Activated B cell treated with CpG ODN at 0.5 μM for 24 hours (primary cell): ENCODE measurements at regions not wholly inside any gene's neighbourhood (a gene's known extent, or its start where the extent isn't known, plus 50 kb on each side); places are given as distances from the start of the nearest gene placed in this dataset.

Experiments
- ATAC-seq: fragments of 200-7000 bp; cut with Tn5 transposase; one replicate; pipeline ENCODE4 v1.10.0; 2021; ENCODE audit warnings: low read depth, mild to moderate bottlenecking, moderate library complexity
- CTCF ChIA-PET: fragments of 350-600 bp; sonication (Branson Sonifier 250); formaldehyde crosslinking; loops from one replicate; lab custom pipeline; 2021; ENCODE audit warnings: antibody characterized with exemption; lab: Charles Lee
- POLR2A ChIA-PET: fragments of 350-600 bp; sonication (Branson Sonifier 250); formaldehyde crosslinking; loops from one replicate; lab custom pipeline; 2021; ENCODE audit warnings: antibody characterized with exemption; lab: Charles Lee
- DNase-seq: peaks from one replicate; pipeline ENCODE4 v3.0.0; 2022
- H3K27ac Mint-ChIP-seq: one replicate; pipeline ENCODE4 v1.8.0; 2020; ENCODE audit warnings: mixed read lengths
- H3K27me3 Mint-ChIP-seq: one replicate; pipeline ENCODE4 v1.8.0; 2021; ENCODE audit warnings: mixed read lengths
- H3K36me3 Mint-ChIP-seq: one replicate; pipeline ENCODE4 v1.8.0; 2021; ENCODE audit warnings: low read depth, mixed read lengths
- H3K4me1 Mint-ChIP-seq: one replicate; pipeline ENCODE4 v1.8.0; 2021; ENCODE audit warnings: mixed read lengths
- H3K4me3 Mint-ChIP-seq: one replicate; pipeline ENCODE4 v1.8.0; 2020; ENCODE audit warnings: mild to moderate bottlenecking, mixed read lengths
- H3K9me3 Mint-ChIP-seq: one replicate; pipeline ENCODE4 v1.8.0; 2020; ENCODE audit warnings: mixed read lengths
- CTCF ChIP-seq: fragments of 200-600 bp; IDR thresholded peaks from one replicate; pipeline ENCODE4 v1.8.0; 2022; ENCODE audit warnings: antibody characterized with exemption, mild to moderate bottlenecking
- intact Hi-C: fragments of 100-400 bp; cut with micrococcal nuclease; formaldehyde crosslinking; loops from one replicate; pipeline ENCODE4 v1.15.1; 2024

GRCh38 chr5:124591583-124591982 lies 154.9 kb downstream of the ZNF608 start:
- Mint-ChIP-seq H3K27me3 (no peaks in the 10 kb centered on the region), H3K36me3 (no peaks in the 10 kb centered on the region), H3K9me3 (no peaks in the 10 kb centered on the region), H3K27ac (no peak overlapping the region), H3K4me1 (peaks cover under 1% of the 10 kb centered on the region), H3K4me3 (no peak overlapping the region)
- ChIA-PET CTCF (no interaction called here), POLR2A (interaction anchor here (0.5 kb wide), 1 partner anchor 155 kb away, joined by 3 read pairs; the partner anchor contains the start of gene ZNF608)
- no peak for ATAC-seq
- no peak for DNase-seq
- intact Hi-C loops: no loop called here
- TF ChIP-seq CTCF: no peak

DNA sequence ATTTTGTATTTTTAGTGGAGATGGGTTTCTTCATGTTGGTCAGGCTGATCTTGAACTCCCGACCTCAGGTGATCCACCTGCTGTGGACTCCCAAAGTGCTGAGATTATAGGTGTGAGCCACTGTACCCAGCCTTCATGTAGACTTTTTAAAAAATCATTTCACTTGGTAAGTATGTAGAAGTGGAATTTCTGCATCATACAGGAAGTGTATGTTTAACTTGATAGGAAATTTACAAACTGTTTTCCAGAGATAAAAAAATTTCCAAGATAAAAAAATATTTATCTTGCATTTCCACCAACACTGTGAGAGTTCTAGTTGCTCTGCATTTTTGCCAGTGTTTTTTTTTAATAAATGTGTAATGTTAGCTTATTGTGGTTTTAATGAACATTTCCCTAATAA lies 155.8 kb downstream of the ZNF608 start:
- H3K36me3 Mint-ChIP-seq: no peaks in the 10 kb centered on the region
- no peak for TF ChIP-seq CTCF
- intact Hi-C loops: no loop called here
- no peaks in the 10 kb centered on the region for H3K9me3 Mint-ChIP-seq
- peaks cover 4% of the 10 kb centered on the region for H3K4me1 Mint-ChIP-seq
- H3K27ac Mint-ChIP-seq: no peak overlapping the region
- ATAC-seq (no peak), DNase-seq (no peak)
- ChIA-PET CTCF (no interaction called here), POLR2A (no interaction called here)
- H3K27me3 Mint-ChIP-seq: no peaks in the 10 kb centered on the region
- no peak overlapping the region for H3K4me3 Mint-ChIP-seq

GRCh38 chr5:124587280-124587679 lies 159.2 kb downstream of the ZNF608 start:
- Mint-ChIP-seq H3K4me1 (peaks cover 36% of the 10 kb centered on the region), H3K27me3 (no peaks in the 10 kb centered on the region), H3K36me3 (no peaks in the 10 kb centered on the region), H3K4me3 (no peak overlapping the region), H3K9me3 (no peaks in the 10 kb centered on the region), H3K27ac (no peak overlapping the region)
- intact Hi-C loops: no loop called here
- TF ChIP-seq CTCF: no peak
- ATAC-seq (no peak), DNase-seq (no peak)
- ChIA-PET CTCF (no interaction called here), POLR2A (no interaction called here)

DNA sequence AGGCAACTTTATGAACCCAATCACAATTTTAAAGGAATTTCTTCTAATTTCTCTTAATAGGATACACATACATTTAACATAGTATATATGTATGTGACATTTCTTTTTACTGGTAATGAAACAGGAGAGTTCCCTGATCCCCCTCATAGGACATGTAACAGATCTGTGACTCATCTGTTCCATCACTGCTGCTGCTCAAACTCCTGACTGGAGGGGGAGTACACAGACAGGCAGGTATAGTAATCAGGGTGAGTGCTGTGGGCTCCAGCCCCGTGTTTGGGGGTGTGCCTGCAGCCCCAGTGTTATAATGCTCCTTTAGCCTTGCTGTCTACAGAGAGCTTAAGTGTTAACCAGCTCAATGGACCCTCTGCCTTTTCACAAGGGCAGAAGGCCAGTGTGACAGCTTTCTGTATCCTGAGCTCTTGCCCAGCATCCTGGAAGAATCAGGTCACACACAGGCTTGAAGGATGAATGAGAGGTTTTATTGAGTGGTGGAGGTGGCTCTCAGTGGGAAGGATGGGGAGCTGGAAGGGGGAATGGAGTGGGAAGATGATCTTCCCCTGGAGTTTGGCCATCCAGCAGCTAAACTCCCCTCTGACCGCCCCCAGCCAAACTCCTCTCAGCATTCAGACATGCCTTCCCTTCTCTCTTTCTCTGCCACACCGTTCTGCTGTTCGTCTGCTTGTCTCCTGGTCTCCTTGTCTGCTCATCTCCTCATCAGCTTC lies 161.3 kb downstream of the ZNF608 start:
- peaks cover 36% of the 10 kb centered on the region for H3K4me1 Mint-ChIP-seq
- DNase-seq: no peak
- ChIA-PET POLR2A (interaction anchor here (0.7 to 3.1 kb wide), 9 partner anchors 12 to 550 kb away, joined by 3 to 26 read pairs (median 5); partner anchors contain the start of gene ZNF608), CTCF (interaction anchor here (2.0 kb wide), 1 partner anchor 163 kb away, joined by 4 read pairs; no protein-coding TSS in a partner anchor)
- no peaks in the 10 kb centered on the region for H3K27me3 Mint-ChIP-seq
- no peaks in the 10 kb centered on the region for H3K36me3 Mint-ChIP-seq
- H3K9me3 Mint-ChIP-seq: no peaks in the 10 kb centered on the region
- H3K4me3 Mint-ChIP-seq: peak overlapping the region; percentile 11
- ATAC-seq: peak; percentile 23
- TF ChIP-seq CTCF: no peak
- H3K27ac Mint-ChIP-seq: peak overlapping the region; percentile 94
- intact Hi-C loops: loop anchor here (1.0 kb wide), 5 partner anchors 14 to 350 kb away; no protein-coding TSS in a partner anchor
